Upper lobe of right lung (tissue), 1 donor: ENCODE measurements at regions not wholly inside any gene's neighbourhood (a gene's known extent, or its start where the extent isn't known, plus 50 kb on each side); places are given as distances from the start of the nearest gene placed in this dataset.

Experiments used
- ATAC-seq: fragments of 200-7000 bp; cut with Tn5 transposase; one replicate; pipeline ENCODE4 v1.9.1; 2020; ENCODE audit warnings: mild to moderate bottlenecking, moderate library complexity
- DNase-seq: peaks from one replicate; pipeline ENCODE4 v3.0.0-alpha.2; 2020
- H3K27ac ChIP-seq: fragments of 200-600 bp; one replicate; pipeline ENCODE4 v1.8.0; 2022
- H3K27me3 ChIP-seq: fragments of 200-600 bp; one replicate; pipeline ENCODE4 v1.8.0; 2022; ENCODE audit warnings: mild to moderate bottlenecking
- H3K36me3 ChIP-seq: fragments of 200-600 bp; one replicate; pipeline ENCODE4 v1.8.0; 2022
- H3K4me1 ChIP-seq: fragments of 200-600 bp; one replicate; pipeline ENCODE4 v1.8.0; 2022
- H3K4me3 ChIP-seq: fragments of 200-600 bp; one replicate; pipeline ENCODE4 v1.8.0; 2022; ENCODE audit warnings: mild to moderate bottlenecking
- H3K9me3 ChIP-seq: fragments of 200-600 bp; one replicate; pipeline ENCODE4 v1.8.0; 2022
- CTCF ChIP-seq: fragments of 200-600 bp; IDR thresholded peaks from one replicate; pipeline ENCODE4 v1.8.0; 2022; ENCODE audit warnings: antibody characterized with exemption
- intact Hi-C: fragments of 100-400 bp; cut with DNase I; formaldehyde crosslinking; loops from one replicate; pipeline ENCODE4 v1.11.0; 2022
- donor health status: DM: no; HTN: yes; CAD: no; lungs with severe emphysema.

- no peak for DNase-seq
- no peak for TF ChIP-seq CTCF
- Histone ChIP-seq H3K4me3 (no peak overlapping the region), H3K27me3 (no peaks in the 10 kb centered on the region), H3K4me1 (no peaks in the 10 kb centered on the region), H3K36me3 (no peaks in the 10 kb centered on the region), H3K27ac (no peak overlapping the region), H3K9me3 (no peaks in the 10 kb centered on the region)
- ATAC-seq: no peak
- intact Hi-C loops: no loop called here
Measured at GRCh38 chr5:87503004-87503403, 90.3 kb upstream of the CCNH start.

GRCh38 chr5:87499478-87500410 lies 87.0 kb upstream of the CCNH start:
- intact Hi-C loops: no loop called here
- DNase-seq: no peak

More at GRCh38 chr5:87499478-87500410, 87.0 kb upstream of the CCNH start:
- Histone ChIP-seq H3K9me3 (no peaks in the 10 kb centered on the region), H3K27ac (no peak overlapping the region), H3K4me1 (no peaks in the 10 kb centered on the region), H3K27me3 (no peaks in the 10 kb centered on the region), H3K4me3 (no peak overlapping the region), H3K36me3 (no peaks in the 10 kb centered on the region)
- peak; percentile 16 for ATAC-seq
- no peak for TF ChIP-seq CTCF
